Heart left ventricle (tissue), 13 donors: ENCODE measurements at regions not wholly inside any gene's neighbourhood (a gene's known extent, or its start where the extent isn't known, plus 50 kb on each side); places are given as distances from the start of the nearest gene placed in this dataset.

Experiments used
- CTCF ChIP-seq, 12 donors: fragments of 200-600 bp; sonication (generic) in 4 of 12; IDR thresholded peaks; one replicate each; pipeline versions ENCODE4 v1.5.0 to v1.8.0; 2018 to 2022; ENCODE audit warnings: antibody characterized with exemption in 12 of 12, mild to moderate bottlenecking in 5 of 12
- POLR2A ChIP-seq, 2 donors: fragments of 450-650 bp; IDR thresholded peaks; one replicate each; pipeline ENCODE4 v1.6.1; 2017; ENCODE audit warnings: antibody characterized with exemption in 2 of 2, mild to moderate bottlenecking in 2 of 2, moderate library complexity in 2 of 2
- donor health status: ischemic (EF 13 %, LVEDD 7.1; RV severe dilation, severe dysfunction).
- donor health status: DM: no; HTN: yes; CAD: no.
- donor health status: DM: no; HTN: no; CAD: no.
- donor health status: ischemic (EF 25% LVEDD 6.9; RV normal size, moderate dysfunction).
- donor health status: ischemic (EF 25% LVEDD 5.7; RV mildly dilated, moderate dysfunction).
- donor health status: ischemic (EF 35%, LVEDD 5.7; RV mildly dilated, moderate dysfunction).
- donor health status: nonischemic (EF 11% LVEDD 7.7; RV severe dilation, severe dysfunction).
- donor health status: DM: yes; HTN: yes; CAD: no.
- donor health status: PGD.
- donor health status: ischemic (EF 29% LVEDD 5.4; RV normal size, mild dysfunction).
- donor health status: nonischemic (EF 23%, LVEDD 6.1; RV moderate dilation, normal function).

- TF ChIP-seq CTCF (IDR thresholded peaks at IDR 0.05) = no peak
- no peak for TF ChIP-seq POLR2A (IDR thresholded peaks at IDR 0.05)
These were observed 101.1 kb upstream of the HNRNPU start for GRCh38 chr1:244965185-244966030.
